HG03103 (cell line): ENCODE measurements at regions not wholly inside any gene's neighbourhood (a gene's known extent, or its start where the extent isn't known, plus 50 kb on each side); places are given as distances from the start of the nearest gene placed in this dataset.
"Not testable (repeated sequence)": the region's sequence is repeated elsewhere in the genome, so short reads cannot be mapped to it uniquely, and the experiment has no call there.

Experiments used
- ATAC-seq: cut with Tn5 transposase; IDR thresholded peaks from one replicate; pipeline ENCODE4 v1.9.1; 2021; ENCODE audit warnings: low read depth; ENCODE audit not compliant: unreplicated experiment

- ATAC-seq: no peak
These were observed 129.3 kb downstream of the LNPK start for GRCh38 chr2:175872721-175873120.

GRCh38 chr2:175872005-175872348 lies 130.1 kb downstream of the LNPK start:
- ATAC-seq: no peak

- ATAC-seq: no peak
These were observed 130.6 kb downstream of the LNPK start for GRCh38 chr2:175871331-175872004.

- ATAC-seq: no peak
These were observed 136.4 kb downstream of the LNPK start for GRCh38 chr2:175865716-175866115.

- ATAC-seq: no peak
These were observed 137.8 kb downstream of the LNPK start for GRCh38 chr2:175864137-175864850.

GRCh38 chr2:175861958-175862357 lies 140.1 kb downstream of the LNPK start:
- no peak for ATAC-seq

- no peak for ATAC-seq
These were observed 146.1 kb downstream of the LNPK start for GRCh38 chr2:175855794-175856453.

GRCh38 chr2:175855236-175855635 lies 146.8 kb downstream of the LNPK start:
- ATAC-seq: no peak

- no peak for ATAC-seq
These were observed 147.4 kb downstream of the LNPK start for GRCh38 chr2:175854665-175855064.

- no peak for ATAC-seq
These were observed 147.9 kb downstream of the LNPK start for GRCh38 chr2:175854129-175854528.

GRCh38 chr2:175853616-175853890 lies 148.5 kb downstream of the LNPK start:
- ATAC-seq: no peak

GRCh38 chr2:175852879-175853615 lies 149.0 kb downstream of the LNPK start:
- ATAC-seq: no peak

GRCh38 chr2:175847128-175847527 lies 154.9 kb downstream of the LNPK start:
- no peak for ATAC-seq

GRCh38 chr2:175844169-175844568 lies 157.9 kb downstream of the LNPK start:
- ATAC-seq: no peak

- no peak for ATAC-seq
These were observed 158.4 kb downstream of the LNPK start for GRCh38 chr2:175843625-175844024.

- ATAC-seq: no peak
These were observed 159.1 kb downstream of the LNPK start for GRCh38 chr2:175842996-175843395.

GRCh38 chr2:175840765-175841164 lies 161.3 kb downstream of the LNPK start:
- ATAC-seq: not testable (repeated sequence)

GRCh38 chr2:175840256-175840655 lies 161.8 kb downstream of the LNPK start:
- no peak for ATAC-seq

GRCh38 chr2:175838979-175839378 lies 163.1 kb downstream of the LNPK start:
- ATAC-seq: no peak

- no peak for ATAC-seq
These were observed 165.0 kb downstream of the LNPK start for GRCh38 chr2:175837046-175837445.

- ATAC-seq: no peak
These were observed 165.7 kb downstream of the LNPK start for GRCh38 chr2:175836361-175836760.
